NCI-H146 treated with DMSO at 0.1 percent for 48 hours (cell line): ENCODE measurements at regions not wholly inside any gene's neighbourhood (a gene's known extent, or its start where the extent isn't known, plus 50 kb on each side); places are given as distances from the start of the nearest gene placed in this dataset.
"Not testable (repeated sequence)": the region's sequence is repeated elsewhere in the genome, so short reads cannot be mapped to it uniquely, and the experiment has no call there.

Experiments used
- DNase-seq: peaks from one replicate; lab custom pipeline; 2025; ENCODE audit not compliant: unreplicated experiment; lab: John Stamatoyannopoulos, UW

GRCh38 chr1:80629304-80629837 lies 1171.4 kb upstream of the ADGRL2 start:
- no peak for DNase-seq

GRCh38 chr1:80624682-80625081 lies 1176.1 kb upstream of the ADGRL2 start:
- no peak for DNase-seq

GRCh38 chr1:80607064-80607463 lies 1193.7 kb upstream of the ADGRL2 start:
- DNase-seq, result no peak

- no peak for DNase-seq
These were observed 1206.7 kb upstream of the ADGRL2 start for GRCh38 chr1:80594013-80594412.

GRCh38 chr1:80593197-80593596 lies 1207.5 kb upstream of the ADGRL2 start:
- DNase-seq, result no peak

GRCh38 chr1:80582980-80583379 lies 1217.8 kb upstream of the ADGRL2 start:
- no peak for DNase-seq

GRCh38 chr1:80579055-80579454 lies 1221.7 kb upstream of the ADGRL2 start:
- DNase-seq, result no peak

GRCh38 chr1:80566867-80567266 lies 1233.9 kb upstream of the ADGRL2 start:
- DNase-seq, result no peak

- no peak for DNase-seq
These were observed 1234.6 kb upstream of the ADGRL2 start for GRCh38 chr1:80566123-80566522.

GRCh38 chr1:80565406-80565805 lies 1235.3 kb upstream of the ADGRL2 start:
- no peak for DNase-seq

GRCh38 chr1:80542231-80542630 lies 1258.5 kb upstream of the ADGRL2 start:
- DNase-seq, result no peak

GRCh38 chr1:80540596-80540995 lies 1260.1 kb upstream of the ADGRL2 start:
- DNase-seq, result no peak

GRCh38 chr1:80540149-80540548 lies 1260.6 kb upstream of the ADGRL2 start:
- no peak for DNase-seq

GRCh38 chr1:80539298-80539697 lies 1261.4 kb upstream of the ADGRL2 start:
- DNase-seq, result not testable (repeated sequence)

GRCh38 chr1:80536461-80536860 lies 1264.3 kb upstream of the ADGRL2 start:
- no peak for DNase-seq

GRCh38 chr1:80535466-80535865 lies 1265.3 kb upstream of the ADGRL2 start:
- DNase-seq, result no peak

GRCh38 chr1:80534606-80535360 lies 1266.0 kb upstream of the ADGRL2 start:
- DNase-seq, result no peak

GRCh38 chr1:80533775-80534334 lies 1266.9 kb upstream of the ADGRL2 start:
- DNase-seq, result no peak

- DNase-seq, result no peak
These were observed 1267.6 kb upstream of the ADGRL2 start for GRCh38 chr1:80533093-80533492.

- DNase-seq, result no peak
These were observed 1269.6 kb upstream of the ADGRL2 start for GRCh38 chr1:80531182-80531581.

- no peak for DNase-seq
These were observed 1271.2 kb upstream of the ADGRL2 start for GRCh38 chr1:80529546-80529945.

GRCh38 chr1:80523861-80524260 lies 1276.9 kb upstream of the ADGRL2 start:
- DNase-seq, result no peak

- DNase-seq, result not testable (repeated sequence)
These were observed 1277.7 kb upstream of the ADGRL2 start for GRCh38 chr1:80523071-80523470.
